H9 (cell line): ENCODE measurements at regions not wholly inside any gene's neighbourhood (a gene's known extent, or its start where the extent isn't known, plus 50 kb on each side); places are given as distances from the start of the nearest gene placed in this dataset.

Experiments
- DNase-seq: peaks from one replicate; pipeline ENCODE4 v3.0.0-alpha.2; 2017
- H2AFZ ChIP-seq: one replicate; pipeline ENCODE4 v1.6.1; 2013; ENCODE audit warnings: mild to moderate bottlenecking, low read length, control low read depth, moderate library complexity
- H2AK5ac ChIP-seq: 2 replicates; pipeline ENCODE4 v1.6.1; 2013; ENCODE audit warnings: low read length, control low read depth, mixed read lengths; ENCODE audit not compliant: insufficient read length
- H2BK120ac ChIP-seq: one replicate; pipeline ENCODE4 v1.6.1; 2013; ENCODE audit warnings: low read depth, mild to moderate bottlenecking, low read length, control low read depth, inconsistent platforms; ENCODE audit not compliant: poor library complexity, severe bottlenecking
- H2BK12ac ChIP-seq: 2 replicates; pipeline ENCODE4 v1.6.1; 2013; ENCODE audit warnings: low read length, control low read depth, mixed read lengths, low read depth; ENCODE audit not compliant: insufficient read length
- H2BK15ac ChIP-seq: 2 replicates; pipeline ENCODE4 v1.6.1; 2013; ENCODE audit warnings: low read depth, low read length, control low read depth
- H2BK20ac ChIP-seq: one replicate; pipeline ENCODE4 v1.6.1; 2013; ENCODE audit warnings: low read depth, mild to moderate bottlenecking, low read length, control low read depth, inconsistent platforms; ENCODE audit not compliant: poor library complexity, severe bottlenecking
- H2BK5ac ChIP-seq: 2 replicates; pipeline ENCODE4 v1.6.1; 2013; ENCODE audit warnings: low read length, control low read depth, mixed read lengths; ENCODE audit not compliant: insufficient read length
- H3K14ac ChIP-seq: 2 replicates; pipeline ENCODE4 v1.6.1; 2013; ENCODE audit warnings: low read length, control low read depth; ENCODE audit not compliant: insufficient read depth
- H3K18ac ChIP-seq: 2 replicates; pipeline ENCODE4 v1.6.1; 2013; ENCODE audit warnings: low read depth, mild to moderate bottlenecking, mixed read lengths, low read length, control low read depth; ENCODE audit not compliant: insufficient read length
- H3K23ac ChIP-seq: 2 replicates; pipeline ENCODE4 v1.6.1; 2013; ENCODE audit warnings: low read length, control low read depth, mixed read lengths, low read depth; ENCODE audit not compliant: insufficient read length
- H3K23me2 ChIP-seq: 2 replicates; pipeline ENCODE4 v1.6.1; 2013; ENCODE audit warnings: low read depth, mild to moderate bottlenecking, mixed read lengths, low read length, control low read depth; ENCODE audit not compliant: insufficient read length, poor library complexity, severe bottlenecking
- H3K27ac ChIP-seq: 2 replicates; pipeline ENCODE4 v1.5.1; 2013; ENCODE audit warnings: low read length, control low read depth, mixed read lengths, low read depth; ENCODE audit not compliant: insufficient read length
- H3K27me3 ChIP-seq: 2 replicates; pipeline ENCODE4 v1.6.1; 2013; ENCODE audit warnings: low read length, control low read depth, inconsistent platforms; ENCODE audit not compliant: insufficient read depth
- H3K4ac ChIP-seq: 2 replicates; pipeline ENCODE4 v1.6.1; 2013; ENCODE audit warnings: low read depth, mild to moderate bottlenecking, control low read depth, inconsistent platforms, low read length, moderate library complexity
- H3K4me1 ChIP-seq: 2 replicates; pipeline ENCODE4 v1.6.1; 2013; ENCODE audit warnings: low read length, control low read depth, inconsistent platforms; ENCODE audit not compliant: insufficient read depth
- H3K4me2 ChIP-seq: 2 replicates; pipeline ENCODE4 v1.6.1; 2013; ENCODE audit warnings: low read length, control low read depth, mixed read lengths; ENCODE audit not compliant: insufficient read length, insufficient read depth
- H3K56ac ChIP-seq: 2 replicates; pipeline ENCODE4 v1.6.1; 2013; ENCODE audit warnings: low read depth, mild to moderate bottlenecking, mixed read lengths, low read length, control low read depth; ENCODE audit not compliant: insufficient read length
- H3K79me1 ChIP-seq: 2 replicates; pipeline ENCODE4 v1.6.1; 2013; ENCODE audit warnings: low read depth, mild to moderate bottlenecking, moderate library complexity, low read length, control low read depth, inconsistent platforms; ENCODE audit not compliant: insufficient read depth, poor library complexity, severe bottlenecking
- H3K79me2 ChIP-seq: 2 replicates; pipeline ENCODE4 v1.6.1; 2013; ENCODE audit warnings: low read length, control low read depth, inconsistent platforms; ENCODE audit not compliant: insufficient read depth
- H3K9ac ChIP-seq: 2 replicates; pipeline ENCODE4 v1.6.1; 2013; ENCODE audit warnings: low read length, control low read depth, mixed read lengths; ENCODE audit not compliant: insufficient read length; ENCODE audit errors: extremely low read depth
- H3K9me3 ChIP-seq: one replicate; pipeline ENCODE4 v1.6.1; 2013; ENCODE audit warnings: low read depth, low read length, inconsistent platforms; ENCODE audit not compliant: control insufficient read depth
- H3T11ph ChIP-seq: one replicate; pipeline ENCODE4 v1.6.1; 2013; ENCODE audit warnings: mild to moderate bottlenecking, low read length, control low read depth, inconsistent platforms
- H4K20me1 ChIP-seq: one replicate; pipeline ENCODE4 v1.6.1; 2013; ENCODE audit not compliant: control insufficient read depth, insufficient read length, insufficient read depth
- H4K5ac ChIP-seq: 2 replicates; pipeline ENCODE4 v1.6.1; 2013; ENCODE audit warnings: low read depth, mild to moderate bottlenecking, mixed read lengths, low read length, control low read depth; ENCODE audit not compliant: insufficient read length
- H4K8ac ChIP-seq: replicated peaks from 2 replicates; pipeline ENCODE4 v1.6.1; 2013; ENCODE audit warnings: low read length, control low read depth, mixed read lengths, low read depth; ENCODE audit not compliant: insufficient read length
- H4K91ac ChIP-seq: 2 replicates; pipeline ENCODE4 v1.6.1; 2013; ENCODE audit warnings: low read depth, mild to moderate bottlenecking, moderate library complexity, mixed read lengths, low read length, control low read depth; ENCODE audit not compliant: insufficient read length
- H3K27ac Mint-ChIP-seq, 3 experiments: 2 replicates in 2 of 3; 3 replicates in 1 of 3; pipeline ENCODE4 v1.8.0; 2020 to 2021; ENCODE audit warnings: mixed read lengths in 3 of 3, mild to moderate bottlenecking in 1 of 3, moderate library complexity in 1 of 3
- H3K27me3 Mint-ChIP-seq: 2 replicates; pipeline ENCODE4 v1.8.0; 2021; ENCODE audit warnings: low read depth, mild to moderate bottlenecking, moderate library complexity, mixed read lengths
- H3K36me3 Mint-ChIP-seq, 3 experiments: 2 replicates in 2 of 3; 3 replicates in 1 of 3; pipeline ENCODE4 v1.8.0; 2020 to 2021; ENCODE audit warnings: low read depth in 3 of 3, mixed read lengths in 3 of 3; ENCODE audit not compliant: insufficient read depth in 1 of 3
- H3K4me1 Mint-ChIP-seq, 2 experiments: 2 replicates each; pipeline ENCODE4 v1.8.0; 2020; ENCODE audit warnings: mixed read lengths in 2 of 2
- H3K4me3 Mint-ChIP-seq, 2 experiments: 2 replicates in 1 of 2; 3 replicates in 1 of 2; pipeline ENCODE4 v1.8.0; 2020 to 2021; ENCODE audit warnings: mild to moderate bottlenecking in 2 of 2, mixed read lengths in 2 of 2, moderate library complexity in 1 of 2
- H3K9me3 Mint-ChIP-seq, 2 experiments: 2 replicates in 1 of 2; 3 replicates in 1 of 2; pipeline ENCODE4 v1.8.0; 2020; ENCODE audit warnings: mild to moderate bottlenecking in 2 of 2, mixed read lengths in 2 of 2, moderate library complexity in 1 of 2
- CTCF ChIP-seq: fragments of 200-600 bp; sonication (generic); conservative IDR thresholded peaks from 3 replicates; pipeline ENCODE4 v1.8.0; 2021; ENCODE audit warnings: antibody characterized with exemption, mild to moderate bottlenecking
- WGBS: extraction: QIAGEN DNeasy Blood & Tissue Kit; methylation state at CpG from one replicate; pipeline ENCODE4 v1.1.7; 2013; ENCODE audit warnings: missing lambda C conversion rate, low lambda C conversion rate, mixed read lengths; ENCODE audit not compliant: insufficient read length; ENCODE audit errors: extremely low coverage; 5-methylcytosine and 5-hydroxymethylcytosine counted together

- no peaks in the 10 kb centered on the region for H3K4me1 ChIP-seq
- H3K27me3 ChIP-seq, result no peaks in the 10 kb centered on the region
These were observed 197.2 kb downstream of the ADSS2 start for GRCh38 chr1:244254467-244254866.

More at GRCh38 chr1:244254467-244254866, 197.2 kb downstream of the ADSS2 start:
- no peak overlapping the region for H3K9ac ChIP-seq
- H2BK15ac ChIP-seq, result no peak overlapping the region
- no peaks in the 10 kb centered on the region for H3K9me3 ChIP-seq
- no CpG with 5 or more reads among the region's 6 CpGs for WGBS
- H3K56ac ChIP-seq, result no peak overlapping the region
- H2BK120ac ChIP-seq, result no peak overlapping the region
- H3K23me2 ChIP-seq, result no peaks in the 10 kb centered on the region
- no peak overlapping the region for H2BK12ac ChIP-seq
- DNase-seq, result no peak
- no peak overlapping the region for H4K8ac ChIP-seq
- H3K79me1 ChIP-seq, result no peaks in the 10 kb centered on the region
- H3K4me2 ChIP-seq, result no peak overlapping the region
- H2AFZ ChIP-seq, result no peak overlapping the region
- peaks cover 0 to 3% of the 10 kb centered on the region in 2 experiments; a peak in 1 of 5 replicates for H3K9me3 Mint-ChIP-seq
- no peak overlapping the region for H3K4me3 Mint-ChIP-seq
- no peak overlapping the region for H4K5ac ChIP-seq
- H4K20me1 ChIP-seq, result no peaks in the 10 kb centered on the region
- no peak overlapping the region for H3K23ac ChIP-seq
- no peaks in the 10 kb centered on the region for H3K79me2 ChIP-seq
- H3K4me1 Mint-ChIP-seq, result peaks cover 5 to 6% of the 10 kb centered on the region in 2 experiments; a peak in 2 of 4 replicates
- H3K36me3 Mint-ChIP-seq, result peaks cover 0 to 4% (median 0%) of the 10 kb centered on the region in 3 experiments; a peak in 1 of 7 replicates
- H3K18ac ChIP-seq, result no peak overlapping the region
- no peak for TF ChIP-seq CTCF
- H3T11ph ChIP-seq, result no peak overlapping the region
- no peak overlapping the region for H2BK20ac ChIP-seq
- H3K27me3 Mint-ChIP-seq, result no peaks in the 10 kb centered on the region
- H3K4ac ChIP-seq, result no peak overlapping the region
- no peak overlapping the region for H3K27ac ChIP-seq
- no peak overlapping the region for H2BK5ac ChIP-seq
- H3K27ac Mint-ChIP-seq, result no peak overlapping the region
- H2AK5ac ChIP-seq, result no peak overlapping the region
- H4K91ac ChIP-seq, result no peak overlapping the region
- H3K14ac ChIP-seq, result no peak overlapping the region
